Lower lobe of right lung (tissue), 2 donors: ENCODE measurements at regions not wholly inside any gene's neighbourhood (a gene's known extent, or its start where the extent isn't known, plus 50 kb on each side); places are given as distances from the start of the nearest gene placed in this dataset.

ENCODE experiments used
- ATAC-seq, 2 donors: fragments of 200-7000 bp; cut with Tn5 transposase; one replicate each; pipeline ENCODE4 v1.9.1; 2020 to 2022; ENCODE audit warnings: mild to moderate bottlenecking in 2 of 2, moderate library complexity in 2 of 2
- DNase-seq: peaks from one replicate; pipeline ENCODE4 v3.0.0-alpha.2; 2020
- H3K27ac ChIP-seq: fragments of 200-600 bp; one replicate; pipeline ENCODE4 v1.8.0; 2022
- H3K27me3 ChIP-seq: fragments of 200-600 bp; one replicate; pipeline ENCODE4 v1.8.0; 2022; ENCODE audit warnings: low read depth
- H3K36me3 ChIP-seq: fragments of 200-600 bp; one replicate; pipeline ENCODE4 v1.8.0; 2022; ENCODE audit warnings: mild to moderate bottlenecking
- H3K4me1 ChIP-seq: fragments of 200-600 bp; one replicate; pipeline ENCODE4 v1.8.0; 2022
- H3K4me3 ChIP-seq: fragments of 200-600 bp; one replicate; pipeline ENCODE4 v1.8.0; 2022; ENCODE audit warnings: mild to moderate bottlenecking
- H3K9me3 ChIP-seq: fragments of 200-600 bp; one replicate; pipeline ENCODE4 v1.8.0; 2022
- CTCF ChIP-seq: fragments of 200-600 bp; IDR thresholded peaks from one replicate; pipeline ENCODE4 v1.8.0; 2022; ENCODE audit warnings: antibody characterized with exemption, mild to moderate bottlenecking
- intact Hi-C: fragments of 100-400 bp; cut with DNase I; formaldehyde crosslinking; loops from one replicate; pipeline ENCODE4 v1.11.0; 2022
- donor health status: DM: no; HTN: yes; CAD: no; lungs with severe emphysema.

- Histone ChIP-seq H3K9me3 (no peaks in the 10 kb centered on the region), H3K27ac (no peak overlapping the region), H3K27me3 (no peaks in the 10 kb centered on the region), H3K4me1 (peaks cover 5% of the 10 kb centered on the region), H3K4me3 (no peak overlapping the region), H3K36me3 (no peaks in the 10 kb centered on the region)
- DNase-seq (no peak), ATAC-seq (no peak)
- TF ChIP-seq CTCF: no peak
- intact Hi-C loops: no loop called here
These were observed 118.8 kb upstream of the BLID start for GRCh38 chr11:122234780-122235179.

- H3K4me3 ChIP-seq: no peak overlapping the region
- intact Hi-C loops: no loop called here
- no peak for TF ChIP-seq CTCF
- no peaks in the 10 kb centered on the region for H3K36me3 ChIP-seq
- H3K27me3 ChIP-seq: no peaks in the 10 kb centered on the region
- H3K27ac ChIP-seq: no peak overlapping the region
- H3K9me3 ChIP-seq: no peaks in the 10 kb centered on the region
- H3K4me1 ChIP-seq: peaks cover 10% of the 10 kb centered on the region
- ATAC-seq (no peak), DNase-seq (no peak)
These were observed 118.2 kb upstream of the BLID start for GRCh38 chr11:122234257-122234656.

GRCh38 chr11:122232985-122233384 is 117.0 kb upstream of the BLID start:
- DNase-seq (no peak), ATAC-seq (no peak)
- Histone ChIP-seq H3K36me3 (no peaks in the 10 kb centered on the region), H3K4me1 (peaks cover 17% of the 10 kb centered on the region), H3K27ac (no peak overlapping the region), H3K4me3 (no peak overlapping the region), H3K9me3 (no peaks in the 10 kb centered on the region), H3K27me3 (no peaks in the 10 kb centered on the region)
- intact Hi-C loops: no loop called here
- TF ChIP-seq CTCF: no peak

- Histone ChIP-seq H3K27me3 (no peaks in the 10 kb centered on the region), H3K4me1 (peaks cover 17% of the 10 kb centered on the region), H3K36me3 (no peaks in the 10 kb centered on the region), H3K27ac (no peak overlapping the region), H3K4me3 (no peak overlapping the region), H3K9me3 (no peaks in the 10 kb centered on the region)
- no peak for DNase-seq
- intact Hi-C loops: no loop called here
- no peak for ATAC-seq
- TF ChIP-seq CTCF: no peak
These were observed 114.4 kb upstream of the BLID start for GRCh38 chr11:122230385-122230755.

- H3K4me3 ChIP-seq: no peak overlapping the region
These were observed 113.7 kb upstream of the BLID start for GRCh38 chr11:122229481-122230384.

More at GRCh38 chr11:122229481-122230384, 113.7 kb upstream of the BLID start:
- no peaks in the 10 kb centered on the region for H3K36me3 ChIP-seq
- no peak for TF ChIP-seq CTCF
- H3K27ac ChIP-seq: no peak overlapping the region
- no peak for ATAC-seq
- intact Hi-C loops: no loop called here
- H3K4me1 ChIP-seq: peaks cover 17% of the 10 kb centered on the region
- H3K9me3 ChIP-seq: no peaks in the 10 kb centered on the region
- DNase-seq: no peak
- H3K27me3 ChIP-seq: no peaks in the 10 kb centered on the region
